HCT116 (cell line): ENCODE measurements at regions not wholly inside any gene's neighbourhood (a gene's known extent, or its start where the extent isn't known, plus 50 kb on each side); places are given as distances from the start of the nearest gene placed in this dataset.
A peak's percentile ranks its signal among the peaks of the same experiment; 100 is the strongest.

Experiments
- ATAC-seq: fragments of 200-7000 bp; cut with Tn5 transposase; 2 replicates; pipeline ENCODE4 v1.9.1; 2020; ENCODE audit warnings: mild to moderate bottlenecking, moderate library complexity
- BruUV-seq: library from RNA; stranded (reverse); fragments of 400-500 nt; replicated peaks from 2 replicates; lab custom pipeline; 2021; lab: Mats Ljungman, UMichigan
- CTCF ChIA-PET: fragments of 300-600 bp; sonication (Branson Sonifier 250); formaldehyde crosslinking; loops from one replicate; lab custom pipeline; 2021; ENCODE audit warnings: antibody characterized with exemption; lab: Charles Lee
- POLR2A ChIA-PET: fragments of 300-600, 350-600 bp; sonication (Branson Sonifier 250); formaldehyde crosslinking; loops from one replicate; lab custom pipeline; 2021; ENCODE audit warnings: antibody characterized with exemption; lab: Charles Lee
- RAD21 ChIA-PET, 2 experiments: fragments of 300-600 bp; sonication (Branson Sonifier 250); formaldehyde crosslinking; loops; one replicate each; lab custom pipeline; 2023; ENCODE audit warnings: low total read pairs in 2 of 2; ENCODE audit not compliant: uncharacterized antibody in 2 of 2, unreplicated experiment in 2 of 2, low non-redundant PET in 1 of 2; lab: Charles Lee
- DNase-seq: peaks from one replicate; pipeline ENCODE4 v3.0.0-alpha.2; 2010; ENCODE audit warnings: low read depth, low spot score
- H2AFZ ChIP-seq: fragments of 200-600 bp; shearing (Covaris generic), sonication (generic); 2 replicates; pipeline ENCODE4 v1.6.1; 2017; ENCODE audit warnings: low read depth, mixed run types, mixed read lengths, antibody characterized with exemption, low read length; ENCODE audit not compliant: poor library complexity, severe bottlenecking
- H3K27ac ChIP-seq: 2 replicates; pipeline ENCODE4 v1.5.1; 2012; ENCODE audit warnings: low read depth, low read length
- H3K27me3 ChIP-seq: fragments of 200-600 bp; sonication (generic); 2 replicates; pipeline ENCODE4 v1.6.1; 2016; ENCODE audit warnings: mixed run types, low read length, mixed read lengths; ENCODE audit not compliant: insufficient read depth
- H3K36me3 ChIP-seq, 2 experiments: fragments of 200-500 bp in 1 of 2; fragments of 200-600 bp in 1 of 2; sonication (Bioruptor generic) in 1 of 2; sonication (generic) in 1 of 2; 2 replicates each; pipeline versions ENCODE4 v1.5.1 to v1.6.1; 2014 to 2016; ENCODE audit warnings: low read length in 2 of 2, inconsistent platforms in 1 of 2, mixed read lengths in 1 of 2, mixed run types in 1 of 2; ENCODE audit not compliant: insufficient read depth in 2 of 2, control insufficient read depth in 1 of 2
- H3K4me1 ChIP-seq, 2 experiments: fragments of 200-600 bp in 1 of 2; sonication (generic) in 1 of 2; 2 replicates each; pipeline versions ENCODE4 v1.5.1 to v1.6.1; 2012 to 2017; ENCODE audit warnings: low read length in 2 of 2, inconsistent platforms in 1 of 2, mild to moderate bottlenecking in 1 of 2, mixed read lengths in 1 of 2, mixed run types in 1 of 2, moderate library complexity in 1 of 2; ENCODE audit not compliant: insufficient read depth in 2 of 2, control insufficient read depth in 1 of 2
- H3K4me2 ChIP-seq: fragments of 200-600 bp; sonication (generic); 2 replicates; pipeline ENCODE4 v1.6.1; 2017; ENCODE audit warnings: mixed run types, low read length, mixed read lengths
- H3K4me3 ChIP-seq, 2 experiments: fragments of 200-600 bp in 1 of 2; sonication (generic) in 1 of 2; replicated peaks in 1 of 2; 2 replicates each; pipeline ENCODE4 v1.5.1; 2011 to 2016; ENCODE audit warnings: low read length in 2 of 2, control low read depth in 1 of 2, low read depth in 1 of 2, mild to moderate bottlenecking in 1 of 2, mixed read lengths in 1 of 2, mixed run types in 1 of 2
- H3K79me2 ChIP-seq: fragments of 200-600 bp; sonication (generic); 2 replicates; pipeline ENCODE4 v1.6.1; 2017; ENCODE audit warnings: mild to moderate bottlenecking, mixed run types, low read length, moderate library complexity, mixed read lengths; ENCODE audit not compliant: insufficient read depth
- H3K9ac ChIP-seq: fragments of 200-600 bp; sonication (generic); 2 replicates; pipeline ENCODE4 v1.6.1; 2016; ENCODE audit warnings: low read length, mixed read lengths
- H3K9me2 ChIP-seq: fragments of 200-600 bp; sonication (generic), shearing (Covaris generic); 2 replicates; pipeline ENCODE4 v1.6.1; 2017; ENCODE audit warnings: mixed run types, mild to moderate bottlenecking, moderate library complexity; ENCODE audit not compliant: insufficient read depth
- H3K9me3 ChIP-seq, 2 experiments: fragments of 200-500 bp in 1 of 2; fragments of 200-600 bp in 1 of 2; sonication (Bioruptor generic) in 1 of 2; sonication (generic) in 1 of 2; 2 replicates each; pipeline ENCODE4 v1.6.1; 2014 to 2017; ENCODE audit warnings: low read length in 2 of 2, mixed read lengths in 2 of 2, inconsistent platforms in 1 of 2, low read depth in 1 of 2, mild to moderate bottlenecking in 1 of 2, mixed run types in 1 of 2, moderate library complexity in 1 of 2; ENCODE audit not compliant: control insufficient read depth in 1 of 2, insufficient read depth in 1 of 2
- H4K20me1 ChIP-seq: fragments of 200-600 bp; sonication (generic), shearing (Covaris generic); 2 replicates; pipeline ENCODE4 v1.6.1; 2017; ENCODE audit warnings: mixed run types, mild to moderate bottlenecking, moderate library complexity; ENCODE audit not compliant: insufficient read depth
- ATF3 ChIP-seq: IDR thresholded peaks from 2 replicates; pipeline ENCODE4 v1.6.1; 2012
- CTCF ChIP-seq, 3 experiments: fragments of 200-600 bp in 1 of 3; sonication (generic) in 1 of 3; IDR thresholded peaks in 2 of 3; conservative IDR thresholded peaks in 1 of 3; 2 replicates each; pipeline ENCODE4 v1.5.1; 2012 to 2017; ENCODE audit warnings: low read depth in 2 of 3, low read length in 2 of 3, antibody characterized with exemption in 1 of 3, borderline replicate concordance in 1 of 3, control low read depth in 1 of 3, mild to moderate bottlenecking in 1 of 3, mixed read lengths in 1 of 3, mixed run types in 1 of 3, moderate library complexity in 1 of 3; ENCODE audit not compliant: insufficient read depth in 1 of 3
- EGR1 ChIP-seq: IDR thresholded peaks from 2 replicates; pipeline ENCODE4 v1.6.1; 2012; ENCODE audit warnings: low read depth
- ELF1 ChIP-seq: IDR thresholded peaks from 2 replicates; pipeline ENCODE4 v1.6.1; 2012; ENCODE audit warnings: low read depth, borderline replicate concordance
- SIN3A ChIP-seq: IDR thresholded peaks from 2 replicates; pipeline ENCODE4 v1.6.1; 2012; ENCODE audit warnings: low read depth
- SP1 ChIP-seq: IDR thresholded peaks from 2 replicates; pipeline ENCODE4 v1.6.1; 2012; ENCODE audit warnings: low read depth
- SRF ChIP-seq: IDR thresholded peaks from 2 replicates; pipeline ENCODE4 v1.6.1; 2012; ENCODE audit warnings: low read depth
- TCF7L2 ChIP-seq: IDR thresholded peaks from 2 replicates; pipeline ENCODE4 v1.7.0; 2011; ENCODE audit warnings: borderline replicate concordance, inconsistent platforms; ENCODE audit not compliant: insufficient read depth, insufficient read length; ENCODE audit errors: extremely low read depth
- YY1 ChIP-seq: IDR thresholded peaks from 2 replicates; pipeline ENCODE4 v1.6.1; 2011; ENCODE audit warnings: low read length, low read depth, moderate library complexity, mild to moderate bottlenecking; ENCODE audit not compliant: insufficient replicate concordance; ENCODE audit errors: extremely low read depth
- intact Hi-C: fragments of 100-400 bp; cut with micrococcal nuclease; formaldehyde crosslinking; loops from 2 replicates; pipeline ENCODE4 v1.10.0; 2022
- TF ChIP-seq, protein P1 (sequence below): IDR thresholded peaks from 2 replicates; pipeline ENCODE4 v1.6.1; 2012; ENCODE audit warnings: low read depth

- no peak for ATAC-seq
- POLR2A ChIA-PET: no interaction called here
- no peaks in the 10 kb centered on the region for H3K79me2 ChIP-seq
- no peak overlapping the region for H2AFZ ChIP-seq
- intact Hi-C loops: loop anchor here (5.0 kb wide), 2 partner anchors 732 to 1457 kb away; no protein-coding TSS in a partner anchor
- no peaks in the 10 kb centered on the region for H3K9me3 ChIP-seq
- CTCF ChIA-PET: no interaction called here
- H4K20me1 ChIP-seq: no peaks in the 10 kb centered on the region
- no peak overlapping the region for H3K4me3 ChIP-seq
- no TSS peak for BruUV-seq
- H3K9ac ChIP-seq: no peak overlapping the region
- no peaks in the 10 kb centered on the region for H3K27me3 ChIP-seq
- no peak for TF ChIP-seq EGR1
- no peak for TF ChIP-seq CTCF (IDR thresholded peaks at IDR 0.05 in 2 of 3, conservative IDR thresholded peaks at IDR 0.05 in 1 of 3; ENCODE audit: borderline replicate concordance in 1 of 3, insufficient read depth in 1 of 3, low read depth in 2 of 3, low read length in 2 of 3)
- no peaks in the 10 kb centered on the region for H3K4me1 ChIP-seq
- H3K4me2 ChIP-seq: no peak overlapping the region
- no peaks in the 10 kb centered on the region for H3K9me2 ChIP-seq
- RAD21 ChIA-PET: no interaction called here
- DNase-seq: no peak
- H3K36me3 ChIP-seq: no peaks in the 10 kb centered on the region
- H3K27ac ChIP-seq: no peak overlapping the region
These were observed 186.2 kb upstream of the RAI14 start for GRCh38 chr5:34469971-34470370.

DNA sequence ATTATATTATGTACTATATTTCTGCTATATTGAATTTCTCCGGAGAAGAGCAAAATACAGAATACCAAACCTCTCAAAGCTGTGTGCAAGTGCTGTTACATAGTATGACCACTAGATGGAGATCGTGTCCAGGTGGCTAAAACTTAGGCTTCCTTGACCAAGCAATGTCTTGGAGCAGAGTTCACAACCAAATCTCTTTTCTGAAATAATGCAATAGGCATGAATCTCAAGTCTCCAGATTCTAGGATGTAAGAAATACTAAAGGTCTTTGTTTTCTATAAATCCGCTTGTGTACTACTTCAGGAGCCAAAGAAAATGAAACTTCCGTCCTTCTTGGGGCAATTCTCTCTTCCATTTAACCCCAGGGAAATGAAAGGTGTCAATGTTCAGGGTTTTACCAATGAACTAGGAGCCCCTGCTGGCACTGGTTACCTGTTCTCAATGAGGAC, 181.5 kb upstream of the RAI14 start:
- ATAC-seq: peak; percentile 90
- intact Hi-C loops: loop anchor here (1.0 to 5.0 kb wide), 5 partner anchors 424 to 1453 kb away; no protein-coding TSS in a partner anchor
- no peak overlapping the region for H3K27ac ChIP-seq
- H2AFZ ChIP-seq: no peak overlapping the region
- H3K79me2 ChIP-seq: no peaks in the 10 kb centered on the region
- ChIA-PET CTCF (interaction anchor here (1.0 to 1.6 kb wide), 7 partner anchors 11 to 529 kb away, joined by 3 to 7 read pairs (median 3); no protein-coding TSS in a partner anchor), RAD21 (no interaction called here), POLR2A (no interaction called here)
- H3K9ac ChIP-seq: no peak overlapping the region
- no peaks in the 10 kb centered on the region for H3K36me3 ChIP-seq
- H3K9me3 ChIP-seq: no peaks in the 10 kb centered on the region
- no peaks in the 10 kb centered on the region for H3K9me2 ChIP-seq
- H3K4me3 ChIP-seq: no peak overlapping the region
- BruUV-seq: no TSS peak
- H3K4me2 ChIP-seq: no peak overlapping the region
- no peaks in the 10 kb centered on the region for H4K20me1 ChIP-seq
- DNase-seq: peak; percentile 38
- peaks cover 4% of the 10 kb centered on the region; the same call in 1 of the 2 replicates for H3K27me3 ChIP-seq
- no peaks in the 10 kb centered on the region for H3K4me1 ChIP-seq
- TF ChIP-seq CTCF (IDR thresholded peaks at IDR 0.05 in 2 of 3, conservative IDR thresholded peaks at IDR 0.05 in 1 of 3; ENCODE audit: borderline replicate concordance in 1 of 3, insufficient read depth in 1 of 3, low read depth in 2 of 3, low read length in 2 of 3): peak; percentile 63 to 94 (median 87); a peak in 5 of 6 replicates
- TF ChIP-seq YY1: no peak
- no peak for TF ChIP-seq TCF7L2
- no peak for TF ChIP-seq SP1
- no peak for TF ChIP-seq EGR1
- no peak for TF ChIP-seq ELF1
- no peak for TF ChIP-seq ATF3
- no peak for TF ChIP-seq SRF
- TF ChIP-seq, protein P1, sequence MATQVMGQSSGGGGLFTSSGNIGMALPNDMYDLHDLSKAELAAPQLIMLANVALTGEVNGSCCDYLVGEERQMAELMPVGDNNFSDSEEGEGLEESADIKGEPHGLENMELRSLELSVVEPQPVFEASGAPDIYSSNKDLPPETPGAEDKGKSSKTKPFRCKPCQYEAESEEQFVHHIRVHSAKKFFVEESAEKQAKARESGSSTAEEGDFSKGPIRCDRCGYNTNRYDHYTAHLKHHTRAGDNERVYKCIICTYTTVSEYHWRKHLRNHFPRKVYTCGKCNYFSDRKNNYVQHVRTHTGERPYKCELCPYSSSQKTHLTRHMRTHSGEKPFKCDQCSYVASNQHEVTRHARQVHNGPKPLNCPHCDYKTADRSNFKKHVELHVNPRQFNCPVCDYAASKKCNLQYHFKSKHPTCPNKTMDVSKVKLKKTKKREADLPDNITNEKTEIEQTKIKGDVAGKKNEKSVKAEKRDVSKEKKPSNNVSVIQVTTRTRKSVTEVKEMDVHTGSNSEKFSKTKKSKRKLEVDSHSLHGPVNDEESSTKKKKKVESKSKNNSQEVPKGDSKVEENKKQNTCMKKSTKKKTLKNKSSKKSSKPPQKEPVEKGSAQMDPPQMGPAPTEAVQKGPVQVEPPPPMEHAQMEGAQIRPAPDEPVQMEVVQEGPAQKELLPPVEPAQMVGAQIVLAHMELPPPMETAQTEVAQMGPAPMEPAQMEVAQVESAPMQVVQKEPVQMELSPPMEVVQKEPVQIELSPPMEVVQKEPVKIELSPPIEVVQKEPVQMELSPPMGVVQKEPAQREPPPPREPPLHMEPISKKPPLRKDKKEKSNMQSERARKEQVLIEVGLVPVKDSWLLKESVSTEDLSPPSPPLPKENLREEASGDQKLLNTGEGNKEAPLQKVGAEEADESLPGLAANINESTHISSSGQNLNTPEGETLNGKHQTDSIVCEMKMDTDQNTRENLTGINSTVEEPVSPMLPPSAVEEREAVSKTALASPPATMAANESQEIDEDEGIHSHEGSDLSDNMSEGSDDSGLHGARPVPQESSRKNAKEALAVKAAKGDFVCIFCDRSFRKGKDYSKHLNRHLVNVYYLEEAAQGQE: no peak
- TF ChIP-seq SIN3A: no peak
